ENCODE measurements at regions not wholly inside any gene's neighbourhood (a gene's known extent, or its start where the extent isn't known, plus 50 kb on each side); places are given as distances from the start of the nearest gene placed in this dataset.
A peak's percentile ranks its signal among the peaks of the same experiment; 100 is the strongest.

GRCh38 chr3:163832547-163832946, 1245.7 kb downstream of the SI start:
- no peak for DNase-seq (ENCODE audit: low spot score)

GRCh38 chr3:163821841-163822240, 1256.5 kb downstream of the SI start:
- no peak for TF ChIP-seq CTCF (IDR thresholded peaks at IDR 0.05; ENCODE audit: extremely low read depth, insufficient read depth, missing control alignments)
- DNase-seq (ENCODE audit: low spot score), result no peak
- in situ Hi-C loops (cut with MboI; ENCODE audit: low pct_unique_long_range_greater_than_20kb, low sequenced_read_pairs, unreplicated experiment), result no loop called here

More at GRCh38 chr3:163832547-163832946, 1245.7 kb downstream of the SI start:
- no peak for TF ChIP-seq CTCF (IDR thresholded peaks at IDR 0.05; ENCODE audit: extremely low read depth, insufficient read depth, missing control alignments)
- in situ Hi-C loops (cut with MboI; ENCODE audit: low pct_unique_long_range_greater_than_20kb, low sequenced_read_pairs, unreplicated experiment), result no loop called here

GRCh38 chr3:163817015-163817414, 1261.3 kb downstream of the SI start:
- TF ChIP-seq CTCF (IDR thresholded peaks at IDR 0.05; ENCODE audit: extremely low read depth, insufficient read depth, missing control alignments), result no peak
- in situ Hi-C loops (cut with MboI; ENCODE audit: low pct_unique_long_range_greater_than_20kb, low sequenced_read_pairs, unreplicated experiment), result no loop called here
- no peak for DNase-seq (ENCODE audit: low spot score)

- TF ChIP-seq CTCF (IDR thresholded peaks at IDR 0.05; ENCODE audit: extremely low read depth, insufficient read depth, missing control alignments), result no peak
- no peak for DNase-seq (ENCODE audit: low spot score)
- in situ Hi-C loops (cut with MboI; ENCODE audit: low pct_unique_long_range_greater_than_20kb, low sequenced_read_pairs, unreplicated experiment), result no loop called here
These were observed 1264.4 kb downstream of the SI start for GRCh38 chr3:163813935-163814334.

GRCh38 chr3:163812006-163812405, 1266.3 kb downstream of the SI start:
- in situ Hi-C loops (cut with MboI; ENCODE audit: low pct_unique_long_range_greater_than_20kb, low sequenced_read_pairs, unreplicated experiment), result no loop called here

GRCh38 chr3:163809540-163809993, 1268.7 kb downstream of the SI start:
- in situ Hi-C loops (cut with MboI; ENCODE audit: low pct_unique_long_range_greater_than_20kb, low sequenced_read_pairs, unreplicated experiment), result no loop called here
- TF ChIP-seq CTCF (IDR thresholded peaks at IDR 0.05; ENCODE audit: extremely low read depth, insufficient read depth, missing control alignments), result no peak

More at GRCh38 chr3:163812006-163812405, 1266.3 kb downstream of the SI start:
- no peak for DNase-seq (ENCODE audit: low spot score)
- no peak for TF ChIP-seq CTCF (IDR thresholded peaks at IDR 0.05; ENCODE audit: extremely low read depth, insufficient read depth, missing control alignments)

GRCh38 chr3:163786416-163786815, 1291.9 kb downstream of the SI start:
- no peak for TF ChIP-seq CTCF (IDR thresholded peaks at IDR 0.05; ENCODE audit: extremely low read depth, insufficient read depth, missing control alignments)
- in situ Hi-C loops (cut with MboI; ENCODE audit: low pct_unique_long_range_greater_than_20kb, low sequenced_read_pairs, unreplicated experiment), result no loop called here

More at GRCh38 chr3:163809540-163809993, 1268.7 kb downstream of the SI start:
- DNase-seq (ENCODE audit: low spot score), result peak; percentile 18

More at GRCh38 chr3:163786416-163786815, 1291.9 kb downstream of the SI start:
- DNase-seq (ENCODE audit: low spot score), result no peak

Measured in GM13977 (cell line).